AG09309 (cell line): ENCODE measurements at regions not wholly inside any gene's neighbourhood (a gene's known extent, or its start where the extent isn't known, plus 50 kb on each side); places are given as distances from the start of the nearest gene placed in this dataset.

Experiments
- DNase-seq: peaks from one replicate; pipeline ENCODE4 v3.0.0-alpha.2; 2010; ENCODE audit warnings: low read depth
- H3K4me3 ChIP-seq: 2 replicates; pipeline ENCODE4 v1.5.1; 2011; ENCODE audit warnings: mild to moderate bottlenecking, low read depth, low read length, moderate library complexity; ENCODE audit not compliant: control insufficient read depth
- TF ChIP-seq, protein P1 (sequence below): IDR thresholded peaks from 2 replicates; pipeline ENCODE4 v1.5.1; 2011; ENCODE audit warnings: mild to moderate bottlenecking, low read depth, low read length, inconsistent platforms; ENCODE audit not compliant: insufficient read depth, control insufficient read depth; ENCODE audit errors: missing control alignments

GRCh38 chr18:52190631-52191030, 149.4 kb upstream of the DCC start:
- H3K4me3 ChIP-seq, result no peak overlapping the region
- DNase-seq, result no peak
- TF ChIP-seq, protein P1, sequence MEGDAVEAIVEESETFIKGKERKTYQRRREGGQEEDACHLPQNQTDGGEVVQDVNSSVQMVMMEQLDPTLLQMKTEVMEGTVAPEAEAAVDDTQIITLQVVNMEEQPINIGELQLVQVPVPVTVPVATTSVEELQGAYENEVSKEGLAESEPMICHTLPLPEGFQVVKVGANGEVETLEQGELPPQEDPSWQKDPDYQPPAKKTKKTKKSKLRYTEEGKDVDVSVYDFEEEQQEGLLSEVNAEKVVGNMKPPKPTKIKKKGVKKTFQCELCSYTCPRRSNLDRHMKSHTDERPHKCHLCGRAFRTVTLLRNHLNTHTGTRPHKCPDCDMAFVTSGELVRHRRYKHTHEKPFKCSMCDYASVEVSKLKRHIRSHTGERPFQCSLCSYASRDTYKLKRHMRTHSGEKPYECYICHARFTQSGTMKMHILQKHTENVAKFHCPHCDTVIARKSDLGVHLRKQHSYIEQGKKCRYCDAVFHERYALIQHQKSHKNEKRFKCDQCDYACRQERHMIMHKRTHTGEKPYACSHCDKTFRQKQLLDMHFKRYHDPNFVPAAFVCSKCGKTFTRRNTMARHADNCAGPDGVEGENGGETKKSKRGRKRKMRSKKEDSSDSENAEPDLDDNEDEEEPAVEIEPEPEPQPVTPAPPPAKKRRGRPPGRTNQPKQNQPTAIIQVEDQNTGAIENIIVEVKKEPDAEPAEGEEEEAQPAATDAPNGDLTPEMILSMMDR, result no peak

GRCh38 chr18:52200406-52200805, 139.6 kb upstream of the DCC start:
- DNase-seq, result no peak
- H3K4me3 ChIP-seq, result no peak overlapping the region
- TF ChIP-seq, protein P1, result no peak

DNA sequence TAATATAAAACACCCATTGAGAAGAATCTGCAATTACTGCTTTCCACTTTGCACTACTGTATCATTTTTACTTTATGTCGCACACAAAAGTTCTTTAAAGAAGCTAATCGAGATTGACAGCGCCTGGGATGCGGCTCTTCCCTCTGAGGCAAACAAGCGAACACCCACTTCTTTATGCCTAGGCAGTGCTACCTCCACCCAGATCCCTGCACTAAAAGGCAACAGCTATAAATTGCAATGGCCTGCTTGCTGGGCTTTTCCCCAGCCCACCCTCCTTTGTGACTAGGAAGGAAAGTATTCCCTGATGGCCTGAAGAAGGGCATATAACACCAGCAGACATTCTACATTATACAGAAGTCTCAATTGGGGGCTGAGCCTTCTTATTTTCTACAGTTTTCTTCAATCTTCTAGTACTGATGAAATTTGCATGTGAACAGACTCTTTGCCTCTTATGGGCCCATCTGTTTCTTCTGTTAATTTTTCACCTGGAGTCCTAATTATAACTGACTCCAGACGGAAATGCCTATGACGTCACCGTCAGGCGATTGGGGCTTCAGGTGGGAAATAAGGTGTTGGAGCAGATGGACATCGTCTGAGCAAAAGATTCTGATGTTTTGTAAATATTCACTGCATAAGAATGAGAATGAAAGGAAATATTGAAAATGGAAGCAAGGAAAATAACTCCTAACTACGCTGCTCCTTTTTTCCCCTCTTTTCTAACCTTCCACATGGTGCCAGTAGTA, 138.9 kb upstream of the DCC start:
- TF ChIP-seq, protein P1, result no peak
- no peak overlapping the region for H3K4me3 ChIP-seq
- no peak for DNase-seq

DNA sequence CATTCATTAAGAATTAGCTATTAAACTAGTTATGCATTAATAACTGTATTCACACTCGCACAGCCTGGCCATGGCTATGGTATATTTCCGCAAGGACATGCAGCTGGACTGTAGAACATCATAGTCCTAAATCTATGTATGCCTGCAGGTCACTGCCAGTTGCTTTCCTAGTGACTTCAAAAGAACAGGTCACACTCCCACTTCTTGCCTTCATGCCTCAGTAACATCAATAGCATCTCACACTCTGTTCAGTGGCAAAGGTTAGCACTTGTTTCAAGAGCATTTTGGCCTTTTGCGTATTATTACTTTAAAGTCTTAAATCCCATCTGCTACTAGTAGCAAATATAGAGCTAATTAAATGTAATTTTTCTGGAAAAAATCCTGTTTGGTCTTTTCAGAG, 131.4 kb upstream of the DCC start:
- TF ChIP-seq, protein P1, result no peak
- no peak overlapping the region for H3K4me3 ChIP-seq
- DNase-seq, result no peak

DNA sequence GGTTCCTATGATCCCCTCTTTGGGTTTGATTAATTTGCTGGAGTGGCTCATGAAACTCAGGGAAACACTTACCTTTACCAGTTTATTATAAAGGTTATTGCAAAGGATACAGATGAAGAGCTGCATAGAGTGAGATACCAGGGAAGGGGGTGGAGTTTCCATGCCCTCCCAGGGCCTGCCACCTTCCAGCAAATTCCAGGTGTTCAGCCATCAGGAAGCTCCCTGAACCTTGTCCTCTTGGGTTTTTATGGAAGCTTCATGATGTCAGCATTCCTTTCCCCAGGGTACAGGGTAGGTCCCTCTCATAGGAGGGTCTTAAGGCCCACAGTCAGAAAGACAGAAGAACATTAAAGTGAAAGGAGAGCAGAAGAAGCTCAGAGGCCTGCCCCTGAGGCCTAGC, 123.9 kb upstream of the DCC start:
- TF ChIP-seq, protein P1, result no peak
- no peak for DNase-seq

DNA sequence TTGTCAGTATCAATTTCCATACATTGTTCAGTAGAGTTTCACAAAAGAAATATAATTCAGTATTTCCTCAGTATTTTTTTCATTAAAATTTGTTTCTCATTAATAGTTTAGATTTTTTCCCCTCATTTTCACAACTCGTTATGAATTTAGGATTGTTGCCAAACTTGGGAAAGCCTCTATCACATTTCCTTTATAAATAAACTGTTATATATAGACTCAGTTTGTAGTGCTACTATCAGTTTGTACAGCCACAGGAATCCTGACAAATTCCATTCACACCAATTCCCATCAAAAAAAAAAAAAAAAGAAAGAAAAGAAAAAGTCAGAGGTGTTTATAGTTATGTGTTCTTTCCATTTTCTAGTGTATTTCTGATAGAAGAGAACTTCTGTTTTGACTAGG, 123.3 kb upstream of the DCC start:
- no peak for DNase-seq
- TF ChIP-seq, protein P1, result no peak
- no peak overlapping the region for H3K4me3 ChIP-seq

More for the DNA sequence above, 123.9 kb upstream of the DCC start:
- H3K4me3 ChIP-seq, result no peak overlapping the region
